GM06990 (cell line): ENCODE measurements at regions not wholly inside any gene's neighbourhood (a gene's known extent, or its start where the extent isn't known, plus 50 kb on each side); places are given as distances from the start of the nearest gene placed in this dataset.

Experiments
- DNase-seq: peaks from one replicate; pipeline ENCODE4 v3.0.0-alpha.2; 2011; ENCODE audit not compliant: insufficient read length; ENCODE audit errors: extremely low read depth
- H3K27me3 ChIP-seq: replicated peaks from 2 replicates; pipeline ENCODE4 v1.6.0; 2011; ENCODE audit warnings: low read length; ENCODE audit not compliant: control insufficient read depth, insufficient read depth
- H3K36me3 ChIP-seq: 2 replicates; pipeline ENCODE4 v1.5.1; 2011; ENCODE audit warnings: low read length; ENCODE audit not compliant: control insufficient read depth, insufficient read depth
- H3K4me3 ChIP-seq: replicated peaks from 2 replicates; pipeline ENCODE4 v1.5.1; 2011; ENCODE audit warnings: low read depth, mild to moderate bottlenecking, control low read depth, low read length
- CTCF ChIP-seq: IDR thresholded peaks from 2 replicates; pipeline ENCODE4 v1.5.1; 2011; ENCODE audit warnings: low read length, control low read depth, mild to moderate bottlenecking, inconsistent platforms; ENCODE audit not compliant: insufficient read depth, poor library complexity, severe bottlenecking

DNA sequence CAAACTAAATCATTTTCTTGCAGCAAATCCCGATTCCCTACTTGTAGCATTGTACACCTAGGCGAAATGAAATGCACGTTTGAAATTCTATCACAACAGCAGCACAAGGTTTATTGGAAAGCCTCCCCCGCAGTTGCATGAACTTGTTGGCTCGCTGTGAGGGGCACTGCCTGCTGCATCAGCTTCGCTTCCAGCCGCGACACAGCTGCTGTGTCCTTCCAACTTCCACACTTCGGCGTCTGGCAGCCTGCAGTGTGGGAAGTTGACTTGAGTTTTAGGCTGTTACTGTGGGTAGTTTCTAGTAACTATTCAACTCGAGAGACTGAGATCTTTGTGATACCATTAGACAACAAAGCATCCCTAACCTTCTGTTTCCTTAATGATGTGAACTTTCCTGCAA, 315.8 kb upstream of the TPK1 start:
- no peaks in the 10 kb centered on the region for H3K27me3 ChIP-seq
- no peak for DNase-seq
- no peak for TF ChIP-seq CTCF
- no peak overlapping the region for H3K4me3 ChIP-seq
- H3K36me3 ChIP-seq: no peaks in the 10 kb centered on the region

GRCh38 chr7:145147865-145148264, 312.0 kb upstream of the TPK1 start:
- no peak for TF ChIP-seq CTCF
- DNase-seq: no peak
- H3K27me3 ChIP-seq: no peaks in the 10 kb centered on the region
- no peaks in the 10 kb centered on the region for H3K36me3 ChIP-seq
- no peak overlapping the region for H3K4me3 ChIP-seq

DNA sequence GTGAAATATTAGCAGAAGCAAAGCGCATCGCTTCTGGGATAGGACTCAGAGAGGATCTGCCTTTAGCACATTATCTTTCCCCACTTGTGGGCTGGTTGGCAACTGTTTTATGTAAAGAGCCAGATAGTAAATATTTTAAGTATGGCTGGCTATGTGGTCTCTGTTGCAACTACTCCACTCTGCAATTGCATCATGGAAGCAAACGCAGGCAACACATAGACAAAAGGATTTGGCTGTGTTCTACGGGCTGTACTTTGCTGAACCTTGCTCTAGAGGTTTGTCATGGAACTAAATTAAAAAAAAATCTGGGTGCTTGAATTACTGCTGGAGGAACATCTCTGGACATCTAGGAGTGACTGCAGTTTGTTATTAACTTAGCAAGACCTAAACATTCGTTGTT, 307.8 kb upstream of the TPK1 start:
- H3K4me3 ChIP-seq: no peak overlapping the region
- no peaks in the 10 kb centered on the region for H3K36me3 ChIP-seq
- H3K27me3 ChIP-seq: no peaks in the 10 kb centered on the region
- no peak for TF ChIP-seq CTCF
- DNase-seq: no peak

DNA sequence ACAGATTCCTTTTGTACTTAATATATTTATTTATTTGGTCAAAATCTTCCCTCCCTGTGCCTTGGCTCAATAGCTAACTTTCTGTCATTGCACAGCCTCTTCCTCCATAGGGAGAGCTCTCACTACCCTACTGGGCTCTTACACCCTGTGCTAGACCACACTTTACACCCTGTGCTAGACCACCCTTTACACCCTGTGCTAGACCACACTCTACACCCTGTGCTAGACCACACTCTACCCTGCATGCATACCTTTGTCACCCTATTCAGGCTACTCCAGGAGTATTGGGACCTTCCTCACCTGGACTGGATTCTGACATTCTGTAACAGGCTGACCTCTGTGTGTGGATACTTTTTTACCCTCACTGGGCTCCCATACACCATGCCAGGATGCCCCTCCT, 298.5 kb upstream of the TPK1 start:
- no peak for TF ChIP-seq CTCF
- H3K27me3 ChIP-seq: no peaks in the 10 kb centered on the region
- no peaks in the 10 kb centered on the region for H3K36me3 ChIP-seq
- H3K4me3 ChIP-seq: no peak overlapping the region
- no peak for DNase-seq

GRCh38 chr7:145123502-145123901, 287.6 kb upstream of the TPK1 start:
- DNase-seq: no peak
- no peaks in the 10 kb centered on the region for H3K36me3 ChIP-seq
- TF ChIP-seq CTCF: no peak

DNA sequence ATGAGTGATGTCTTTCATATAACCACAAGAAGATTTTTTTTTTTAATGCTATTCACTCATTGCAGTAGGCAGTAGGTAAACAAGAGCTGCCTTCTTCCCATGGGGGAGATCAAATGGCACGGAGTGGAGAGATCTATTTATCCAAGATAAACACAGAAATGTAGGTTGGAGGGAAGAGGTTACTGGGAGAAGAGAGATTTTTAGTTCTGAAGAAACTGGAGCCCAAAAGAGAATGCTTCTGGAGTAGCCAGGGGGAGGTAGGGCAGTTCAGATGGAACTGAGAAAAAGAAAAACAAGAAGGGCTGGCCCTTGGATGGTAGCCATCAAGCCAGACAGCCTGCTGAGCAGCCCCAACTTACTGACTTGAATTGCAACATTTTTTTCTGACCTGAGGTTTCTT, 270.1 kb upstream of the TPK1 start:
- no peaks in the 10 kb centered on the region for H3K36me3 ChIP-seq
- no peak overlapping the region for H3K4me3 ChIP-seq
- no peaks in the 10 kb centered on the region for H3K27me3 ChIP-seq
- TF ChIP-seq CTCF: no peak
- no peak for DNase-seq

More at GRCh38 chr7:145123502-145123901, 287.6 kb upstream of the TPK1 start:
- no peaks in the 10 kb centered on the region for H3K27me3 ChIP-seq
- H3K4me3 ChIP-seq: no peak overlapping the region
